ENCODE measurements at regions not wholly inside any gene's neighbourhood (a gene's known extent, or its start where the extent isn't known, plus 50 kb on each side); places are given as distances from the start of the nearest gene placed in this dataset.
"Not testable (repeated sequence)": the region's sequence is repeated elsewhere in the genome, so short reads cannot be mapped to it uniquely, and the experiment has no call there.

- DNase-seq = no peak
These were observed 521.4 kb upstream of the SEMA3D start for GRCh38 chr7:85708221-85708620.

GRCh38 chr7:85705076-85705475 is 518.2 kb upstream of the SEMA3D start:
- no peak for DNase-seq

- DNase-seq = no peak
These were observed 516.6 kb upstream of the SEMA3D start for GRCh38 chr7:85703251-85704010.

- no peak for DNase-seq
These were observed 515.5 kb upstream of the SEMA3D start for GRCh38 chr7:85702348-85702747.

GRCh38 chr7:85699482-85699881 is 512.6 kb upstream of the SEMA3D start:
- no peak for DNase-seq

GRCh38 chr7:85695533-85695932 is 508.7 kb upstream of the SEMA3D start:
- DNase-seq = no peak

- no peak for DNase-seq
These were observed 508.2 kb upstream of the SEMA3D start for GRCh38 chr7:85695041-85695440.

GRCh38 chr7:85693326-85693725 is 506.5 kb upstream of the SEMA3D start:
- no peak for DNase-seq

- no peak for DNase-seq
These were observed 501.9 kb upstream of the SEMA3D start for GRCh38 chr7:85688712-85689111.

GRCh38 chr7:85686401-85687181 is 499.7 kb upstream of the SEMA3D start:
- DNase-seq = no peak

GRCh38 chr7:85685901-85686300 is 499.0 kb upstream of the SEMA3D start:
- no peak for DNase-seq

GRCh38 chr7:85682833-85683620 is 496.2 kb upstream of the SEMA3D start:
- no peak for DNase-seq

- no peak for DNase-seq
These were observed 494.4 kb upstream of the SEMA3D start for GRCh38 chr7:85681241-85681640.

- DNase-seq = not testable (repeated sequence)
These were observed 488.2 kb upstream of the SEMA3D start for GRCh38 chr7:85675093-85675492.

- DNase-seq = no peak
These were observed 487.0 kb upstream of the SEMA3D start for GRCh38 chr7:85673876-85674275.

- DNase-seq = no peak
These were observed 482.4 kb upstream of the SEMA3D start for GRCh38 chr7:85669225-85669624.

- DNase-seq = no peak
These were observed 477.5 kb upstream of the SEMA3D start for GRCh38 chr7:85664341-85664740.

GRCh38 chr7:85659364-85659763 is 472.5 kb upstream of the SEMA3D start:
- no peak for DNase-seq

GRCh38 chr7:85655252-85655651 is 468.4 kb upstream of the SEMA3D start:
- DNase-seq = no peak

- DNase-seq = no peak
These were observed 457.4 kb upstream of the SEMA3D start for GRCh38 chr7:85644272-85644671.

- DNase-seq = no peak
These were observed 454.5 kb upstream of the SEMA3D start for GRCh38 chr7:85641331-85641730.

- no peak for DNase-seq
These were observed 451.5 kb upstream of the SEMA3D start for GRCh38 chr7:85638394-85638793.

GRCh38 chr7:85634951-85635350 is 448.1 kb upstream of the SEMA3D start:
- no peak for DNase-seq
